ENCODE measurements at regions not wholly inside any gene's neighbourhood (a gene's known extent, or its start where the extent isn't known, plus 50 kb on each side); places are given as distances from the start of the nearest gene placed in this dataset.

DNA sequence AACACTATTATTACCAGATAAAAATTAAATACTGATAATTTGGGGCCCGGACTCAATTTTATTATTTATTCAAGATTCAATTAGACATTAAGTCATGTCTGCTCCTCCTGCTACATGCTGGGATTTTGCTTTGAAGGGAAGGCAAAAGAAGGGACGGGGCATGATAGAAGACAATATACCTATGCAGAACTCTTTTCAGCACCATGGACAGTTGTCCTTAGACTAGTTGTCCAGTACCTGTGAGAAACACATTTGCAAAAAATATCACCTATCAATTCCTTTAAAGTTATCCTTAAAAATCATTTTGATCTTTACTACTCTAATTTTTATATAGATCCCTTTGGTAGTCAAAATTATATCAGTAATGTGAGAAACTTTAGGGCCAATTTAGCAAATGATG is 100.2 kb upstream of the SULT1C3 start:
- DNase-seq (ENCODE audit: low read depth), result peak; percentile 10

DNA sequence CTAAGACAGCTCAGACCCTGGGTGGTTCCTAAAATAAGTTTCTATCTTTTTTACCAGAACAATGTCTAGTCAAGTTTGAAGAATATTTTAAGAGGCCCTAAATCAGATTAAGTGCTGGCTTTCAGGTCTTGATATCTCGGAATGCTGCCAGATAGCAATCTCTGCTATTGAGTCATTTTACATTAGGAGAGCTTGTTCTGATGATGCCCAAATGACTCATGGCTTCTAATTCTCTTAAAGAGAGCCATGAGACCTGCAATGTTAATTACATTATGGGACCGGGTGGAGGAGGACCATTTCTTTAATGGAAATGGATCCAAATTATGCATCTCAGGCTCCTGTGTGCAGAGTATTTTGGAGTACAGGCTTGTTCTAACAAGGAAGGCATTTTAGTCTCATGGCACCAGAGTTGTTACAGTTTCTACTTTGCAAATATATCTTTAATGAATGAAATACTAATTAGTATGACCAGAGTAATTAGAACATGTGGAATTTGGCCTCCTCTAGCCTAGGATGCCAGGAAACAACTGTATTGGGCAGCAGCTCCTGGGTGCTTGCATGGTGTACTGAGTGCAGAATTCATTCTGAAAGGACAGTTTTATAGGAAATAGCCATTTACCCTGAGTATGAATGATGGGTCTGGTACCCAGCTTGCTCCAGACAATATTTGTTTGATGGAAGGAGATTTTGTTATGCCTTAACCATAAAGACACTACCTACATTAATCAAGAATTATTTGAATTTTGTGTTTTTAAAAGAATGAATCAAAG is 94.0 kb upstream of the SULT1C3 start:
- DNase-seq (ENCODE audit: low read depth), result peak; percentile 53

DNA sequence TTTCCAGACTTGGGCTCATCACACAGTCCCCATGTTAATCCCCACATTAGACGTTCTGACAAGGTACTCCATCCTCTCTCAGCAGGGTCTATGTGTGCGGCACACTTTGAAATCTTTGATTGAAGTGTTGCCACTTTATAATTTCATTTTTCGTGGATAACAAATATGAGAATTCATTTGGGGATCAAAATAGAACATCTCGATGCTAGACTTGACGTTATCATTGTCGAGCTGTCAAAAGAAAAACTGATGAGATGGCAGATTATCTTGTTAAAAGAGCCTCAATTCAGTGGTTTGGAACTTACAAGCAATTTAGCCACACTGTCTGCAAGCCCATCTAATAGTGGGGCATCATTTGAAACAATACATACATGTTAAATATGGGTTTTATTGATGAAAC is 91.2 kb upstream of the SULT1C3 start:
- DNase-seq (ENCODE audit: low read depth), result no peak

DNA sequence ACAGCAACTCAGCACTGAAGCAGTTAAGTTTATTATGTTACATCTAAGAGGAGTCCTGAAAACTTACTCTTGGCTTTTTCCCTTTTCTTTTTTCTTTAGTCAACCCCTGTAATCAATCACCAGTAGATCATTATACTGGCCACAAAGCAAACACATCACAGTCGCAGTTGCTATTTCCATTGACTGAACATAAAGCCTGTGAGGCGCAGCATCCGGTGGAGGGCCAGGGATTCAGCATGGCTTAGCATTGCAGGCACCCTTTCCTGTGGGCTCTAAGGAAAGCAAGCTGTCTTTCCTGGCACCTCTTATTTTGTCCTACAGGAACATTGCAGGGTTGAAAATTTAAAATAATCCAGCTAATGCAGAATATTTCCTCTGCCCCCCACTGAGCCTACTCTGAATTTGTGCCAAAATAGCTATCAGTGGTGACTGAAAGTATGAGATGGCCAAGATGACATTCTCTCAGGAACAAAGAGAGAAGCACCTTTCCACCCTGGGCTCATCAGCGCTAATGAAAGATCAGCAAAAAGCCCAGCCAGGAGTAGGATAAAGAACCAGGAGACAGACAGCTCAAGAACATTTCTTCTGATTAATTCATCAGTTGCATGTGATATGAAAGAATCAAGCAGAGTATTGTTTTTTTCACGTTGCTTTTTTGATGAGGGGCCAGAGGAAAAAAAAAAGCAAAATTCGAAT is 85.3 kb upstream of the SULT1C3 start:
- no peak for DNase-seq (ENCODE audit: low read depth)

DNA sequence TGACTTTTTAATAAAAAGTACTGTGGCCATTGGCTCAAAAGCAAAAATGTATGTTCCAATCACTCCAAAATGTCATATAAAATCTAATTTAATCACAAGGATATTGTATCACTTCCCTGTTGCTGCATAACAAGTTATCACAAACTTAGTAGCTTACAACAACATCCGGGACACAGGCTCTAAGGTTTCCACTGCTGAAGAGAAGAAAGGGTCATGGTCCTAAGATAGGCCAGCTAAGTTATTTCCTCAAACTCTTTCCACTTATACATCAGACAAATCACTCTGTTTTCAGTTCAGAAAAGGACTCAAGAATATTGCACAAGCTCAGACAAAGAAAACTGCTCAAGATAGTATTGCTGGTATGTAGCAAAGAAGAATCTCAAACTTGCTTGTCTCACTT is 78.5 kb upstream of the SULT1C3 start:
- DNase-seq (ENCODE audit: low read depth), result no peak

DNA sequence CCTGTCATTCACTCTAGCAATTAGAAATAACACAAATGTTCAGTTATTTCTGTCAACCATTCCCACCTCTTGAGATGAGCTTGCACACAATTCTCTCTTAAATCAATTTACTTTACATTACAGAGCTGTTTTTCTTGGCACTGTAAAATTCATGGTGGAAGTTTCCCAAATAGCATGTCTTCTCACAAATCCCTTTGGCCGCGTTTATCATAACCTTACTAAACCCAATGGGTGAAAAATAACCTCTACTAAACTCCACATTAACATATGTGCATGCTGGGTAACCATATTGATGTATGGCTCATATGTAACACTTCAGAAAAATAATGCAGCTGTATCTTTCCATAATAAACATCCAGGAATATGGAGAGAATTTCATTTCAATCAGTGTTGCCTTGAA is 75.5 kb upstream of the SULT1C3 start:
- no peak for DNase-seq (ENCODE audit: low read depth)

DNA sequence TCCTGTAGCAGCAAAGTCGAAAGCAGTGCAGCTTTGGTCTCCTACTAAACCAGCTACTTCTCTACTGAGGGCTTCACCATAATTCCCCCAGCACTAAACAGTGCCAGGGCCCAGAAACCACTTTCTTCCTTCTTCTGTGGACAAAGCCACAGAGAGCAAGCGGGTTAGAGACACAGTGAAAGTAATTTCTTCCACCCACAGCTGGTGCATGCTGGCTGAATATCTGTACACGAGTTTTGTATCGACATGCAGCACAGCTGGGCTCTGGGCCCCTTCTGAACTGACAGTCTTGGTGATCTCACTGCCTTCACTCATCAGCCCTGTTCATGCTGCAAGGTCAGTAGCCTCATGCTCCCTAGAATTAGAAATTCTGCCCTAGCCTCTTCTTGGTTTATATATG is 74.0 kb upstream of the SULT1C3 start:
- no peak for DNase-seq (ENCODE audit: low read depth)

DNA sequence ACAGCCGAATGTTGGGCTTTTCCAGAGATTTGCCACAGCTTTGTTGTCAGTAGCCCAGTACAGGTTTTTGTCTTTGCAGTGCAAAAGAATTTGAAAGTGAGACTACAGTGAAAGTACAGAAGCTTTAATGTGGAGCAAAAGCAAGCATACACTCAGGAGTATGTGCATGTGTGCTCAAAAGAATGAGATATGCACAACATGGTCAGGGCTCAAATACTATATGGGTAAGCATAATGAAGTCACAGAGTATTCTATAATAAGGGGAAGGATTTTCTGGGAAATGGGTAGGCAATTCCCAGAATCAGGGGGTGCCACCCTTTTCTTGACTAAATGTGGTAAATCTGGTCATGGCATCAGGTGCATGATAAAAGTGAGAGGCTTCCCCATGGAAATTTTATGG is 72.1 kb upstream of the SULT1C3 start:
- DNase-seq (ENCODE audit: low read depth), result no peak

DNA sequence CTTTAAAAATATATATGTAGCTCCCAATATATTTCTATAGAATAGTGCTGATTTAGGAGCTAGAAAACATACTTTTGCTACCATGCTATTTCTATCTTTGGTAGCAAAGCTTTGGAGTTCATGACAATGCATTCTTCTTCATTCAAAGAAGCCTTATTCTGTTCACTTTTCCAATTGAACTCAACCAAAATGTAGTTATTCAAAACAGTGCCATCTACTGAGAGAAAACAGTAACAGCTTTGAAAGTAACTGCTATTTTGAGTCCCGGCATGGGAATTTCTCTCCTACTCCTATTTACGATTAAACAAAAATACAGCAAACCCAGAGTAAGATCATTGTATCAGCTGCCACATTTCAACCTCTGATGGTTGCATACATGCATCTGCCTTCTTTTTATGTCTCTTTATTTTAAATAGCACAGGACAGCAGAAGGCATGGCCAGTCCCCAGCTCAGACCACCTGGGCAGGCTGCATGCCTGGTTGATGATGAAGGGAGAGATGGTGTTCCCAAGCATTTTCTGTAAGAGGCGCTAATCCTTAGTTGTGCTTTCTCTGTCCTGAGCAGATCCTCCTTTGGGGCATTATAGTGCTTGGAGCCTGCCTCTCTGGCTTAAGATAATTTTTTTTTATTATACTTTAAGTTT is 69.7 kb upstream of the SULT1C3 start:
- peak; percentile 26 for DNase-seq (ENCODE audit: low read depth)

DNA sequence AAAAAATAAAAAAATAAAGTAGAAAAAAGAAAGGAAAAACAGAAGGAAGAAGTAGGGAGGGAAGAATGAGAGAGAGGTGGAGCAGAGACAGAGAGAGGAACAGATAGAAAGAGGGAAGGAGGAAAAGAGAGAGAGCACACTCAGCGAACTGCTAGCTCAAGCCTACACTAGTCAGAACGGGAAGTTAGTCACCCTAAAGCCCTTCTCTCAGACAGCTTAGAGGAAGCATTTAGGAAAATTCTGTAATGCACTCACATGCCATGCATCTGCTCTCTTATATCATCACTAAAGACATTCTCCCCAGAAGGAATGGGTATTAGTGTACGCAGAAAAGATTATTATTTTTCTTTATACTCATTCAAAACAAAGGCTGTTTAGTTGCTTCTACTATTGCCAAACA is 68.1 kb upstream of the SULT1C3 start:
- peak; percentile 20 for DNase-seq (ENCODE audit: low read depth)

DNA sequence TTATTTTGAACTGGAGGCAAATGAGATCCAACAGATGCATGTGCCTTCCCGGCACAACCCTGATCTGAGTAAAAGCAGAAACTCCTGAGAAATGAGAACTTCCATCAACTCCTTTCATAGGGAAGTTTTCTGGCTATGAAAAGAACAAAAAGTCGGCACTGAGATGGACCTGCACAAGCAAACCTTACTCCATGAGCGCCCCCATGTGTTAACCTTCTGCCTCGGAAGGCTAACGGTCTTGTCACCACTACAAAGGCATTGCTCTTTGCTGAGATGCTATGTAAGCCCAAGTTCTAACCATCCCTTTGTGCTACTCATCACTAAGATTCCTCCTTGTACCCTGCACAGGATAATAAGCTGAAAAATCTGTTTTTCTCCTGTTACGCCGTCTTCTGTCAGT is 57.3 kb upstream of the SULT1C3 start:
- peak; percentile 11 for DNase-seq (ENCODE audit: low read depth)

DNA sequence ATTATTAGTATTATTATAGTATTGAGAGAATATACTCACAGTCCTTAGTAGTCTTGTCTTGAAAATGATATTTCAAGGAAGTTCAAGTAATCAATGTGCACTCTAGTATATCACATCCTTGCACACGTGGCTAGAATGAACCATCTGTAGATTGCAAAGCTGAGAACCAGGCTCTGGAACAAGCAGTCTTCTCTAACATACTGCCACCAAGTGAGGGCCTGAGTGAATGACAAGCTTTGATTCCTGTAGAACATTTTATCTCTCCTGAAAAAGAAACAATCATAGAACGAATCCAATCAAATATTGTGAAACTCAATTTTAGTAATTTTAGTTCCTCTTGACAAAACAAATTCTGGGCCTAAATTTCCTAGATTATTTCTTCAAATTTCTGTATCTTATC is 55.3 kb upstream of the SULT1C3 start:
- DNase-seq (ENCODE audit: low read depth), result peak; percentile 34

DNA sequence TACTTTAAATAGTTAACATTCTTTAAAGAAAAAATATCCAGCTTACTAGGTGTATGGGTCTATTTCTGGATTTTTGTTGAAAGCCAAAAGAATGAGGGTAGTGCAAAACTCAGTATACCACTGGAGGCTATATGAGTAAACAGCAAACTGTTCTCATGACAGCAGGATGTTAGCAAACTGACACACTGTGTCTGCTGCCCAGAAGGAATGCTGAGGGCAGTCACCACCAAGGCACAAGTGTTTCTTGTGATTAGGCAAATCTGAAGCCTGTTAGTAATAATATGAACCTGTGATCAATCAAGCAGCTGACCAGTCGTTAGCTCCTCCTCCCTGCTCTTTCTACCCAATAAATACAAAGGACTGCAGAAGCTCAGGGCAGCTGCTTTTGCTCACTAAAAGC is 50.5 kb upstream of the SULT1C3 start:
- peak; percentile 21 for DNase-seq (ENCODE audit: low read depth)
